Thyroid gland (tissue), 4 donors: ENCODE measurements at regions not wholly inside any gene's neighbourhood (a gene's known extent, or its start where the extent isn't known, plus 50 kb on each side); places are given as distances from the start of the nearest gene placed in this dataset.

Source experiments
- DNase-seq, 2 donors: peaks; one replicate each; pipeline ENCODE4 v3.0.0-alpha.2; 2019
- H3K27ac ChIP-seq, 3 donors: fragments of 200-600 bp; sonication (generic); 1 replicate in 2 of 3; 2 replicates in 1 of 3; pipeline ENCODE4 v1.5.1; 2016 to 2019; ENCODE audit warnings: mild to moderate bottlenecking in 1 of 3, moderate library complexity in 1 of 3
- H3K27me3 ChIP-seq: fragments of 200-600 bp; sonication (generic); one replicate; pipeline ENCODE4 v1.5.1; 2019
- H3K36me3 ChIP-seq, 2 donors: fragments of 200-600 bp; sonication (generic); one replicate each; pipeline ENCODE4 v1.5.1; 2016 to 2019
- H3K4me1 ChIP-seq, 2 donors: fragments of 200-600 bp; sonication (generic); one replicate each; pipeline ENCODE4 v1.5.1; 2017 to 2019
- H3K4me3 ChIP-seq, 3 donors: fragments of 200-600 bp; sonication (generic); replicated peaks in 1 of 3; 1 replicate in 2 of 3; 2 replicates in 1 of 3; pipeline ENCODE4 v1.5.1; 2016; ENCODE audit warnings: mild to moderate bottlenecking in 1 of 3
- H3K9me3 ChIP-seq: fragments of 200-600 bp; sonication (generic); one replicate; pipeline ENCODE4 v1.5.1; 2017
- POLR2A ChIP-seq, 2 donors: fragments of 450-650 bp; IDR thresholded peaks; one replicate each; pipeline ENCODE4 v1.6.1; 2017; ENCODE audit warnings: antibody characterized with exemption in 2 of 2, mild to moderate bottlenecking in 2 of 2, moderate library complexity in 1 of 2
- WGBS, 2 donors: methylation state at CpG; one replicate each; pipeline ENCODE4 v1.1.5; 2017; 5-methylcytosine and 5-hydroxymethylcytosine counted together
- intact Hi-C: fragments of 100-400 bp; cut with DNase I; formaldehyde crosslinking; loops from one replicate; pipeline ENCODE4 v1.15.1; 2023
- TF ChIP-seq, protein P1 (sequence below), 6 experiments: fragments of 200-600 bp in 3 of 6; fragments of 450-650 bp in 3 of 6; sonication (generic) in 3 of 6; IDR thresholded peaks; one replicate each; pipeline ENCODE4 v1.5.1; 2016 to 2019; ENCODE audit warnings: antibody characterized with exemption in 6 of 6, mild to moderate bottlenecking in 2 of 6, inconsistent platforms in 1 of 6, moderate library complexity in 1 of 6

DNA sequence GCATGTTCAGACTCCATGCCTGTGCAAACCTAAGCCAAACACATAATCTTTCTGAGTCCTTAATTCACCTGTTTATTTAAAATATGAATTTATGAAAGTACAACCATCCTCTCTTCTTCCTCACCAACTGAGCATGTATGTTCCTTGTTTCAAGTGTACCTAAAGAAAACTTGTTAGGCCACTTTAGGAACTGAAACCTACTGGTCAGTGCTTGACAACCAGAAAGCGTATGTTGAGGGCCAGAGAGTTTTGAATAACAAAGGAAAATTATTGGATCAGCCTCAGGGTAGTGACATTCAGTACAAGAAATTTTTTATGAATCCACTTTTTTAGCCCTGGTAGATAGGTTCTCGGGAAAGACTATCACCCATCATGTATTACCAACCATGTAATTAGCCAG lies 847.6 kb upstream of the CELF4 start:
- DNase-seq, result no peak
- Histone ChIP-seq H3K36me3 (no peaks in the 10 kb centered on the region), H3K9me3 (no peaks in the 10 kb centered on the region), H3K4me1 (no peaks in the 10 kb centered on the region), H3K27me3 (no peaks in the 10 kb centered on the region), H3K27ac (no peak overlapping the region), H3K4me3 (no peak overlapping the region)
- WGBS, 2 donors, result 50 to 73% methylated on average over 2 of the region's 2 CpGs
- no peak for TF ChIP-seq POLR2A (IDR thresholded peaks at IDR 0.05)
- TF ChIP-seq, protein P1, sequence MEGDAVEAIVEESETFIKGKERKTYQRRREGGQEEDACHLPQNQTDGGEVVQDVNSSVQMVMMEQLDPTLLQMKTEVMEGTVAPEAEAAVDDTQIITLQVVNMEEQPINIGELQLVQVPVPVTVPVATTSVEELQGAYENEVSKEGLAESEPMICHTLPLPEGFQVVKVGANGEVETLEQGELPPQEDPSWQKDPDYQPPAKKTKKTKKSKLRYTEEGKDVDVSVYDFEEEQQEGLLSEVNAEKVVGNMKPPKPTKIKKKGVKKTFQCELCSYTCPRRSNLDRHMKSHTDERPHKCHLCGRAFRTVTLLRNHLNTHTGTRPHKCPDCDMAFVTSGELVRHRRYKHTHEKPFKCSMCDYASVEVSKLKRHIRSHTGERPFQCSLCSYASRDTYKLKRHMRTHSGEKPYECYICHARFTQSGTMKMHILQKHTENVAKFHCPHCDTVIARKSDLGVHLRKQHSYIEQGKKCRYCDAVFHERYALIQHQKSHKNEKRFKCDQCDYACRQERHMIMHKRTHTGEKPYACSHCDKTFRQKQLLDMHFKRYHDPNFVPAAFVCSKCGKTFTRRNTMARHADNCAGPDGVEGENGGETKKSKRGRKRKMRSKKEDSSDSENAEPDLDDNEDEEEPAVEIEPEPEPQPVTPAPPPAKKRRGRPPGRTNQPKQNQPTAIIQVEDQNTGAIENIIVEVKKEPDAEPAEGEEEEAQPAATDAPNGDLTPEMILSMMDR (IDR thresholded peaks at IDR 0.05), result no peak
- intact Hi-C loops, result no loop called here

DNA sequence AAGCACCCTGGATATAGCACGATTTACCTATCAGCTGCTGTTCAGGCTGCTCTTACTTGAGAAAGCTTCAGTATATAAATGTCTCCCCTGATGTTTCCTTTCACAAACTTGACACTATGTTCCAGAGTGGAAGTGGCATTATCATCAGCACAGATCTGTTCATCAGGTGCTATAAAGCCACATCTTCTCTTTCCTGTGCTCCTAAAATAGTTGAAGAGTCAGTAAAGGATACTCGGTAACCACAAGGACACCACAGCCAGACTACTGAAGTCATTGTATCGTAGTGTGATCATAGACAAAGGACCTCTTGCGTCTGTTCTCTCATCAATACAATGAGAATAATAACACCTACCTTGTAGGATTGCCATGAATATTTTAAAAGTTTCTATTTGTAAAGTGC lies 841.0 kb upstream of the CELF4 start:
- Histone ChIP-seq H3K27me3 (no peaks in the 10 kb centered on the region), H3K9me3 (no peaks in the 10 kb centered on the region), H3K4me3 (no peak overlapping the region), H3K4me1 (no peaks in the 10 kb centered on the region), H3K27ac (no peak overlapping the region), H3K36me3 (no peaks in the 10 kb centered on the region)
- TF ChIP-seq POLR2A (IDR thresholded peaks at IDR 0.05), result no peak
- TF ChIP-seq, protein P1 (IDR thresholded peaks at IDR 0.05), result no peak
- 71 to 75% methylated on average over 4 of the region's 4 CpGs for WGBS, 2 donors
- intact Hi-C loops, result no loop called here
- DNase-seq, result no peak

DNA sequence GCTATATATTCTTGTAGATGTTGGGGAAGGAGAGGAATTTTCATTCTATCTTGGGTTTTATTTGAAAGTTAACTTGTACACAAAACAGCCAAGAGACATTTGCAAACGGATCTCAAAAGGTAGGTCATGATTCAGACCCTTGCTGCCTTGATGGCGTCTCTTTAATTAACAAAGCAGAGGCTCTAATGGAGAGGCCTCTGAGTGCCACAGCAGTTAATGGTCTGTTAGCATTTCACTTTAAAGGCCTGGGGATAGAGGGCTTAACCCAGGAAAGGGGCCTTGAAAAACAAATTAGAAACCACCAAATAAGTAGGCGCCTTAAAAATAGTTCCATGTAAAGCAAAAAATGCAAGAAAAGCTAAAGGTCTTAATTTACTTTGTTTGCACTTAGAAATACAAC lies 836.9 kb upstream of the CELF4 start:
- intact Hi-C loops, result no loop called here
- Histone ChIP-seq H3K9me3 (no peaks in the 10 kb centered on the region), H3K4me3 (no peak overlapping the region), H3K36me3 (no peaks in the 10 kb centered on the region), H3K4me1 (no peaks in the 10 kb centered on the region), H3K27me3 (no peaks in the 10 kb centered on the region), H3K27ac (no peak overlapping the region)
- WGBS, 2 donors, result 61 to 69% methylated on average over 3 of the region's 3 CpGs
- DNase-seq, result no peak
- TF ChIP-seq POLR2A (IDR thresholded peaks at IDR 0.05), result no peak
- TF ChIP-seq, protein P1 (IDR thresholded peaks at IDR 0.05), result no peak

DNA sequence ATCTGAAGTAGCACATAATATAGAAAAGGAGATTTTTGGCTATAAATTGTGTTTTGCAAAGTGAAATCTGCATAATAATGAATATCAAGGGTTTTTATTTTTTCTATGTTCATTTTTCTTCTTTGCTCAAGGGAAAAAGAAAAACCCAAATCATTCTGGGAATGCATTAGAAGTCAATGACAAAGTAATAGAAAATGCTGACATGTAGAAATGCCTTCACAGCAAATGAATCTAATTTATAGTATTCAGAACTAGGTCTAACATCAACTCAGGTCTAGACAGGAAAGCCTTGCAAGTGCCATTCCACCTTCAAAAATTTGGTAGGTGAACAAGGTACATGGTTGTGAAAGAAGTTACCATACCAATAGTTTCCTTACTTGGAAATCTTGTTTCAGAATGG lies 831.5 kb upstream of the CELF4 start:
- DNase-seq, result no peak
- Histone ChIP-seq H3K27me3 (no peaks in the 10 kb centered on the region), H3K36me3 (no peaks in the 10 kb centered on the region), H3K9me3 (no peaks in the 10 kb centered on the region), H3K4me1 (no peaks in the 10 kb centered on the region), H3K27ac (no peak overlapping the region), H3K4me3 (no peak overlapping the region)
- intact Hi-C loops, result no loop called here
- TF ChIP-seq, protein P1 (IDR thresholded peaks at IDR 0.05), result no peak
- no peak for TF ChIP-seq POLR2A (IDR thresholded peaks at IDR 0.05)

DNA sequence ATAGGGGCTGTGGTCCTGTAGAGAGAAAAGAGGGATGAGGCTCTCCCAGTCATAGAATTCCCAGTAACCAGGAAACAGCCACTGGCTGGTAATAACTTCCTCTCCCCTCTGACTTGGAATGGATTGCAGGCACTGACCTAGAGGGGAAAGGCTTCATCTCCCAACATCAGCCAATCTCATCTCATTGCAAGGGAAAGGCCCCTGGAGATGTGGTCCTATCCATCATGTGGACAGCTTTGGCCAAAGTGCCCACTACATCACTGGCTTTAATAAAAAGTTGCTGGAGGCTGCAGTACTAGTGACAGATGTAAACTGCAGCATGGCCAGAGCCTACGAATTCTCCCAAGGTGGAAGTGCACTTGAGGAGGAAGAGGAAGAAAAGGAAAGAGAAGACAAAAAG lies 820.5 kb upstream of the CELF4 start:
- H3K9me3 ChIP-seq, result no peaks in the 10 kb centered on the region
- intact Hi-C loops, result no loop called here
- no peak for DNase-seq
- 68 to 71% methylated on average over 1 of the region's 1 CpG for WGBS, 2 donors
- no peaks in the 10 kb centered on the region for H3K27me3 ChIP-seq
- TF ChIP-seq, protein P1 (IDR thresholded peaks at IDR 0.05), result no peak
- H3K36me3 ChIP-seq, result no peaks in the 10 kb centered on the region
- no peak overlapping the region for H3K4me3 ChIP-seq
- no peak overlapping the region for H3K27ac ChIP-seq
- H3K4me1 ChIP-seq, result no peaks in the 10 kb centered on the region
